NCI-H2227 (cell line): ENCODE measurements at regions not wholly inside any gene's neighbourhood (a gene's known extent, or its start where the extent isn't known, plus 50 kb on each side); places are given as distances from the start of the nearest gene placed in this dataset.

Experiments
- DNase-seq: peaks from one replicate; lab custom pipeline; 2025; ENCODE audit not compliant: unreplicated experiment; lab: John Stamatoyannopoulos, UW

DNA sequence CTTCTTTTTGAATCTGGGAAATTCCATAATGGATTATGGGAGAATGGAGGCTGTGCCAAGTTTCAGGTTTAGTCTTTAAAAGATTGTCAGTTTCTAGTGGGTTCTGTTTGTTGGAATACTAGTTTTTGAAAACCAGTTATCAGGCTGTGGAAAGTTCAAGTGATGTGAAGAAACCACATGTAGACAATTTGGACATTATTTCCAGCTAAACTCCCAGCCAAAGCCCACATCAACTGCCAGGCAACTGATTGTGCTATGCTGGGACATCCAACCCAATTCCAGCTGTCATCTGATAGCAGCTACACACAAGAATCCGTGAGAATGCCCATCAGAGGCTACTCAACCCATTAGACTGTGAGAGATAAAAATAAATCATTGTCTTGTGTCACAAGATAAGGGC is 546.1 kb upstream of the ADAMTS5 start:
- DNase-seq = no peak

DNA sequence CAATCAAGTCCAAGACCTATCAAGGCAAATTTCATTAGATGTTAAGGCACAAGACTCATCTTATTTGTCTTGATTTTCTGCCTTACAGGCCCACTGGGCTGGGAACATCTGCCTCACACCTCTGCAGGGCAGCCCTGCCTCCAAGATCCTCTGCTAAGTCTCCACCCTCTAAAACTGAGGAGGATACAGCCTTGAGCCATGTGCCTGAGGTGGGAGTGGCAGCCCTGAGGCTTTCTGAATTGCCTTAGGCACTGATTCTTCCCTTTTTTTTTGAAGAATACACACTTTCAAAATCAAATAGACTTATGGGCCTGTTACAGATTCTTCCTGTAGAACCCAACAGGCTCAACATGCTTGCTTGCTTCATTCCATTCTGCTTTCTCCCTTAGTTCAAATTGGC is 544.3 kb upstream of the ADAMTS5 start:
- DNase-seq = no peak

DNA sequence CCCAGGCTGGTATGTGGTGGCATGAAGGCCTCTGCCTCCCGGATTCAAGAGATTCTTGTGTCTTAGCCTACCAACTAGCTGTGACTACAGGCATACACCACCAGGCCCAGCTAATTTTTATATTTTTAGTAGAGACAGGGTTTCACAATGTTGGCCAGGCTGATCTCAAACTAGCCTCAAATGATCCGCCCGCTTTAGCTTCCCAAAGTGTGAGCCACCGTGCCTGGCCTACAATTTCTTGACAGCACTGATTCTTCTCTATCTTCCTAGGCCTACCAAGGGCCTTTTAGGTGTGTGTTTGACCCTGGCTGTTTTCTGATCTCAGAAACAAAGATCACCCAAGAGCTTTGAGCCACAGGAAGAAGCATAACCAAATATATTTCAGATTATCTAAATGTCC is 540.8 kb upstream of the ADAMTS5 start:
- no peak for DNase-seq

DNA sequence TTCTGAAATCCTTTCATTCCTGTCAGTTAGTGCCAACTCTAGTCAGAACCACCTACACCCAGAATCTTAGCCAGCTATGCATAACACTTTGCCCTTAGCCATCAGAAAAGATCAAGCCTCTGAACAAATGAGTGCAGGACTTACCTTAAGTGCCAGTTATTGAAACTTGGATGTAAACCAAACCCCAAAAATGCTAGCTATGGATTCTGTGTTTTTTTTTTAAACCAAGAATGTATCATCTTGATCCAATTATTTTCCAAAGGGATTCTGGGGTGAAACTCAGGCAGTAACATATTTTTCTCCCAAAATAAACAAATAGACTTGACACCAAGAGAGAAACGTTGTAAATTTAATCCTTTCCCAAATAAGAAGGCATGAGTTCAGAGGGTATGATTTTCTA is 538.6 kb upstream of the ADAMTS5 start:
- DNase-seq = no peak

DNA sequence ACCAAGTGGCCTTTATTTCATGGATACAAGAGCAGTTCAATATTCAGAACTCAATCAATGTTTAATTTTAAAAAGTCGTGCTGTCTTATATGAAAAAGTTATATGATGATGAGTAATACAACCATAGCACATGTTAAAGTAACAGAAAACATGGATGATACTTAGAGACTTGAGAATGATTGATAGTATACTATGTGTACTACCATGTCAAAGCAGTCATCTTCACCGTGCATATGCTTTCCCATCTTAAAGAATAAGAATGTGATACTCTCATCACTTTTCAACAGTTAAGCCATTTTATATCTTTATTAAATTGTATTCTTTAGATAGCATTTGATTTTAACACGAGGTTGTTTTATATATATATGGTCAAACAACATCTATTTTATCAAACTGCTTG is 535.9 kb upstream of the ADAMTS5 start:
- DNase-seq = no peak

DNA sequence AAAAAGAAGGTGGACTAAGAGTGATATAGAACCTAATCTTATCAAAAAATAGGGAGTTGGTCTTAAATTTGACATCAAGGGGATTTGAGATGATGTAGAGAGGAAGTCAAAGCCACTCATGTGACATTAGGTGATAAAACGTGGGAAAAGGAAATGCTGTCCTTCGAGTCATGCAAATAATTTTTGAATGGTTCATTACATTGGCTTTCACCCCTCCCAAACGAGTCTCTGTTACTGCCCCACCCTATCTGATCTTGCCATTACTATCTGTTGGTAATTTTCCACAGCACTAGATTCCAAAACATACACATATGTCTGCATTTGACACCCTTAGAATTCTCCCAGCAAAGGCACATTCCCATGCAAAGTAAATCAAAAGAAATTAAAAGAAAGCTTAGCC is 531.1 kb upstream of the ADAMTS5 start:
- DNase-seq = no peak

DNA sequence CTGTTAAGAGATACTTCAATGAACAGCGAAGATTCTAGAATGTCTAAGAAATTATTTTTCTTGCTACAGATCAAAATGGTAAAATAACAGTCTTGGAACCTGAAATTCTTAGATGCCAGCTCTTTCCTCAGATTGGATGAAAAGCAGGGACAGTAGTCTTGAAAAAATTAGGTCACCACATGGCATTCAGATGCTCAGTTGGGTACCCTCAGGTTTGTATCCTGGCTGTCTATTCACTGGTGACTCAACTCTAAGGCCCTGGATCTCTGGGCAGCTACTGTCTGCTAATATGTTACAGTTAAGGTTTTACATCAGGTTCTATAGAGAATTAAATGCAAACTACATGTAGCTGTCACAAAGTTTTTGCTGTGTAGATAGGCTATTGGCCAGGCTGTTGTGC is 528.9 kb upstream of the ADAMTS5 start:
- no peak for DNase-seq

DNA sequence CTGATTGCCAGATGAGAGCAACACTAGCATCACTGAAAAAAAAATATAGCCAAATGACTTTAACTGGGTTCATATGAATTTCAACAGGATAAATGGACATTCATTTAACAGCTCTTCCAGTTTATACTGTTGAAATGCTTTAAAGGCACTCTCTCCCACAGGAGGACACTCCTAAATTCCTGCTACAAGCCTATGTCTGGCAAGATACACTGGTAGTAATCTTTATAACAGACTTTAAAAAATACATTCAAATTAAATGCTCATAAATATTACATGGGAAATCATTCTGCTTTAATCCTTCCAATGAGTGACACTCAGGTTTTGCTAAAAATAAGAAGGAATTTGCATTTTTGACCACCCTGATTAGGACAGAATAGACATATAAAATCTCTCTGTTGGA is 526.7 kb upstream of the ADAMTS5 start:
- no peak for DNase-seq

DNA sequence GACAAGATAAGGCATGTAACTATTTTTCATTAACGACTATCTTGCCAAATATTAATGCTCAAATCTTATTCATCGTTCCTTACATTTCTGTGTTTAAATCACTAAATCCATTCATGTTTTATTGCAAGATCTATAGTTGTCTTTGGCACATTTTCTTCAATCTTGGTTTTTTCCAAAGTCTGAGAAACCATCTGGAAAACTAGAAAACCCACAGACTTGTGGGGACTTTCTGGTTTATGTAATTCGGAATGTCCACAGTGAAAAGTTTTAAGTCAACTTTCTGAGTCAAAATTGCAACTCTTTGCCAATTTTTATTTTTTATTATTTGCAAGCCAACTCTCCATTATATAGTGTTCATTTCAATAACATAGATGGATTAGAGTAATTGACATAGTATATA is 520.8 kb upstream of the ADAMTS5 start:
- no peak for DNase-seq

DNA sequence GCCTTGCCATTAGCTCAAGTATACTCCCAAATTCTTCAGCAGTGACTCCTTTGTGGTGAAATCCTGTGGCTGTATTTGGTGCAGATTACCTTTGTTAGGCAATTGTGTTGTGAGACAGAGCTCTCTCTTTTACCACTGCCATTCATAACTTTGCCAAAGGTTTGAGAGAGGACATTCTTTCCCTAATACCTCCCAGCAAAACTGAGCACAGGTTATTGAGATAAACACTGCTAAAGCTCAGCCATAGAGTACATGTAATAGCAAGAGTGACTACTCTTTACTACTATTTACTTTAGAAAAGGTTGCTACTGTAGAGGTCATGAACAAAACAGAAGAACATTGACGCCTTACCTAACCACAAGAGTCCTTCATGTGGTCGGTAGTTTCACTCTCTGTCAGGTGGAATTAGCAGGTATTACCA is 514.0 kb upstream of the ADAMTS5 start:
- no peak for DNase-seq

DNA sequence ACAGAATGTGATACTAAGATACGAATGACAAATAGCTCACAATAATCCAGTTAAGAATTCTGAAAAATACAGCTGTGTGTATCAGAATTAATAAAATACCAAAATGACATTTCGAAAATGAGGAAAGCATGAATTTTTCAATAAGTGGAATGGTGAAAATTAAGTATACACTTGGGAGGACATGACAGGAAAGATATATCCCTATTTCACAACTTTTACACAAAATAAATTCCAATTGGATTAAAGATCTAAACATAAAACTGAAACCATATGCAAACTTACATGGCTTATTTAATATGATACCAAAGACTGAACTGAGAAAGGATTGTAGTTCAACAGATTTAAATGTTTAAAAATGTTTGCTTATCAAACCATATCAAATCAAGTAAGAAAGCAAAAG is 510.4 kb upstream of the ADAMTS5 start:
- DNase-seq = no peak

DNA sequence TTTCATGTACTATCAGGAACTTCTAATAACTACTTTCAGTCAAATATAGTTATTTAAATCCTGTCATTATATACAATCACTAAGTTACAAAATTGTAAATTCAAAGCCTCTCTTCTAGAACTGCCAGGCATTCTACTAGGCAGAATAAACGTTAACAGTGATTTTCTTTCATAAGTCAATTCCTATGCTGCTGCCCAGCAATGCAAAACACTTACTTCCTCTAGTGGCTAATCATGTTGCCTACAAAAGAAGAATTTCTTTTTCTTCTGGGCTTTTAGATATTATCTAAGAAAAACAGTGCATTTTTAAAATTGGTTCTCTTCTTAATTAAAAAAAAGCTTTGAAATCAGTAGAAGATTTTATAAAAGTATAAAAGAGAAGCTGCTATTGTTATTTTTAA is 509.8 kb upstream of the ADAMTS5 start:
- no peak for DNase-seq

DNA sequence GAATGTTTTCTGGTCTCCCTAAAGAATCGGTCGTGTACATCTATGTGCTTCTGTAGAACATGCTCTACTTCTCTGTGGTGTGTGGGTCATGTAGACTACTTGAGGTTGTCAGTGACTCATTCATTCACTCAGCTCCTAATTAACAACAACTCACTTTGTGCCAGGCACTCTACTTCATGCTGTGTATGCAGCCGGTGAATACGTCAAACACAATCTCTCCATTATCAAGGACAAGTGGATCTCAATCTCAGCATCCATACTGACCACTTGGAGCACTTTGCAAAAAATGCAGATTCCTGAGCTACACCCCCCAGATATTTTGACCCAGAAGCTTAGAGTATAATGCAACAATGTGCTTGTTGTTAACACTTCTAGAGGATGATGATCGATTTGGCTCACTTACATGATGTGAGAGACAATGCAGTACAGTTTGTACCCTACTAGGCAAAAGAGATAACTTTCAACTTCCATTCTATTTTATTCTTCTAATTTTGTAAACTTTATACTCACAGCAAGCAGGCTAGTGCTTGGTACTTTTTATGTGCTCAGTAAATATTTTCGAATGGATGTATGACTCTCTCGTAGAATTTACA is 508.6 kb upstream of the ADAMTS5 start:
- no peak for DNase-seq

DNA sequence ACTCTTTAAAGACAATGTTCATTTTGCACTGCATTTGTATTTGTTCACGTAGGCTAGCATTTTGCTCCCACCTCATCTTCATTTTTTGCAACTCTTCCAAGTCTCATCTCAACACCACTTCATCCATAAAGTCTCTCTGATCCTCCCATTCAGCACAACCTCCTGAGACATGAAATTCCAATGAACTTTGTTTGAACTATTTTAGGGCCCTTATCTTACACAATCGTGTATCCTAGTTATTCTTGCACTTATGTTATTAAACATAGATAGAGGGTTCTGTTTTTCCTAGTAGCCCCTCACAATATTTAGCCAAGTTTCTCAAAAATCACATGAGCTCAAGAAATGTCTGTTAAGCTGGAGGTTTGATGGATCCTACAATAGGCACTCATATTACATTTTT is 500.5 kb upstream of the ADAMTS5 start:
- DNase-seq = no peak

DNA sequence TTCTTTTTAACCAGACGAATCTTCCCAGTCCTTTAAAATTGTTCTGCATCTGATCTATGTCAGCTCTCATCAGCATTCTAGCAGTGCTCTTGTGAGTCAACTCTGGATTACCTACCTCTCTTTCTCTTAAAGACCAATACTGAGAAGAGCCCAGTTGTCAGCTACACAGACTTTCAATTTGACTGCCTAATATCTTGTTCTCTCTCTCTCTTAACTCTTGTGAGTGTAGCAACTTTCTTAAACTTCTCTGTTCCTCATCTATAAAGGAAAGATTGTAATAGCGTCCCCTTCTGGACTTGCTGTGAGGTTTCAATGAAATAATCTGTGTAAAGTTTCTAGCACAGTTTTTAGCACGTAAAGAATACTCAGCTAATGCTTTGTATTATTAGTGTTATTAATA is 499.3 kb upstream of the ADAMTS5 start:
- DNase-seq = no peak

DNA sequence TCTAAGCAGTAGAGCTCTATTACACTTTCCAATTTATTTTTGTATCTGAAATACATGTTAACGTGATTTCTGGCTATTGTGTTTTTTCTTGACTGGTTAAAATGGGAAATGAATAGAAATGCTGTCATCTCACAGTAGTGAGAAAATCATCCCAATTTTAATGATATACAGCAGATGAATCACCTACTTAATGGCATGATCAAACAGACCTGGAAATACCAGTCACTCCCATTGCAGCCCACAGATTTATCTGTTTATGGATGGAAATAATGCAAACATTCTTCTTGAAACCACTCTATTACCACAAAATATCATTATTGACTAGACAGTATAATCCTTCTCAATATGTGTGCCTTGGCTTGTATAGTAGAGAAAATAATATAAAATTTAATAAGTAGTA is 497.8 kb upstream of the ADAMTS5 start:
- DNase-seq = no peak

DNA sequence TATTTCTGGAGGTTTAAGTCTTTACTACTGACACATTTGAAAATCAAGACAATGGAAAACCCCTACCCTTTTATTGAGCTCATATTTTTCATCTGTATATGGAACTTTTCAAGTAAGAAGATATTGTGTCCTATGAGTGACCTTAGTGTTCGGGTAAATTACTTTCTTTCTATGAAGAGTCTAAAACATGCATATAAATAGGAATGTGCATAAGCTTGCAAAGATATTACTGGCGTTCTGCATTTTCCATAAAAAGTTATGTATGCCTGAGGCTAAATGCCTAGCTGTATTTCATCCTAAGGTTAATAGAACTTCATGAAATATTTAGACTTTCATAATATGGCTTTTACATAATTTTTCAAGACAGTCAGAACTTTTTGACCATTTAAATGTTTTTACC is 495.8 kb upstream of the ADAMTS5 start:
- no peak for DNase-seq

DNA sequence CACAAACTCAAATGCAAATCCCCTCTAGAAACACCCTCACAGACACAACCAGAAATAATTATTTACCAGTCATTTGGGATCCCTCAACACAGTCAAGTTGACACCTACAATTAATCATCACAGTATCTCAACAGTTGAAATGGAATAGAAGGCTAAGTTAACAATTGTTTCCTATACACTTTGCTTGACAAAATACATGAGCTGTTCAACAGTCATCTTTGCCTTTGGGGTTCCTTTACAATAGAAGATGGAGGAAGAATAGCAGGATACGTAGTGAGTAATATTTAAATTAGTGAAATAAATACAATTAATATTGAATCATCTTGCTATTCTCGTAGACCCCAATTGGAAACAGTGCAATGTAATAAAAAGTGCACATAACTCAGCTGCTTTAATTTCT is 487.3 kb upstream of the ADAMTS5 start:
- DNase-seq = no peak

DNA sequence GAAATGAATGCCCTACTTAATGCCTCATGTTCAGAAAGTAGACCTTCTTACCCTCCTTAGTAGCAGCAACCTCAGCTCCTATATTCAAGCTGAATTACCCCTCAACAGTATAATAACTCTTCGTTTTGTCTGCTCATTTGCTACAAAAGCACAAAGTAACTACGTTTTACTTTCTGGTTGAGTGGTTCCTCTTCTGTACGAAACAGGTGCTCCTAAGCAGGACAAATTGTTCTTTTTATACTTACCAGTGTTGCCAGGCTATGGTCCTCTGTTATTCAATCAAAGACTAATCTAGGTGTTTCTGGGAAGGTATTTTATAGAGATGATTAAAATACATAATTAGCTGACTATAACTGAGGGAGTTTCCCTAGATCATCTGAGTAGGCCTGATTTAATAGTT is 484.2 kb upstream of the ADAMTS5 start:
- DNase-seq = no peak

DNA sequence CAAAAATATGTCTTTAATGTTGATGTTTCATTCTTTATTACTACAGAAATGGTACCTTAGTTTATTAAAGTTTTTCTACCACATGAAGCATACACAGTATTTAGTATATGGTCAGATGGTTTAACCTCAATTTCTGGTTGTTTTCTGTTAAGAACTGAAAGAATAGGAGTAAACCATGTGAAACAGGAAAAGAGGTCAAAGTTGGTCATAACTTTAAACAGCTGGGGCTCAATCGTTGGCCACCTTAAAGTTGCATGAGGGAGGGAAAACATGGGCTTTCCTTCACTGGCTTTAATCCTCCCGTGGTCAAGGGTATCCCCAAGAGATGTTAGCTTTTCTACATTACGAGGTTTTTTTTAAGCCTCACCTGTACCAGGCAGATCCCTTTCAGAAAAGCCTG is 483.3 kb upstream of the ADAMTS5 start:
- DNase-seq = no peak

DNA sequence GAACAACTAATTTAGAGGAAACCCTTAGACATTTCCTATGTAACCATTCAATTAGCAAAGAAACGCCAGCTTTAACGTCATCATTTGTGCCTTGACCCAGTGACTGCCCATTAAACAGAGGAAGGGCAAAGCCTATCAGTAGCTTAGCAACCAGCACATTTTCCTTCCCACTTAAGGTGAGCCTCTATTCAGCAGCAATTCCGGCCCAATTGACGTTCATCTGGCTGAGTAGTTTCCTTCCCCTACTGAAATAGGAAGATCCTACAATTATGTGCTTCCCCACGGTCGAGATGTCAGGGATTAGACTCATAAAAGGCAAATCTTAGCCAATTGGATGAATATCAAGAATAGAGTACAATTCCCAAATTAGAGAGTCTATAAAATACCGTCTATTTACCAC is 482.1 kb upstream of the ADAMTS5 start:
- no peak for DNase-seq

DNA sequence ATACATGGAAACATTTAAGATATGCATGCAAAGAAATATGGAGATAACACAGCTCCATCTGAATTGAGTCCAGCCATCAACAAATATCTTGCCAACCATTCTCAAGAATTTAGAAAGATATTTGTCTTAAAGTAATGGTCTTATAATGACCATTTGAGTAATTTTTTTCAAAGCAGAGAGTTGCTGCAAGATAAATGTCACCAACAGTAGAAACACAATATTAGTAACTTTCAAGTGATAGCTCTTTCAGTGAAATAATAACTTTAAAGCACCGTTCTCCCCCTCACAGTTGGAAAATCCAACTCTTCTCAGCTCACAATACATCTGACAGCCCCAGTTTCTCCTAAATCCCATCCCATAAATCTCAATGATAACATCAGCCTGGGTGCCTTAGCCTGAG is 481.0 kb upstream of the ADAMTS5 start:
- DNase-seq = no peak

DNA sequence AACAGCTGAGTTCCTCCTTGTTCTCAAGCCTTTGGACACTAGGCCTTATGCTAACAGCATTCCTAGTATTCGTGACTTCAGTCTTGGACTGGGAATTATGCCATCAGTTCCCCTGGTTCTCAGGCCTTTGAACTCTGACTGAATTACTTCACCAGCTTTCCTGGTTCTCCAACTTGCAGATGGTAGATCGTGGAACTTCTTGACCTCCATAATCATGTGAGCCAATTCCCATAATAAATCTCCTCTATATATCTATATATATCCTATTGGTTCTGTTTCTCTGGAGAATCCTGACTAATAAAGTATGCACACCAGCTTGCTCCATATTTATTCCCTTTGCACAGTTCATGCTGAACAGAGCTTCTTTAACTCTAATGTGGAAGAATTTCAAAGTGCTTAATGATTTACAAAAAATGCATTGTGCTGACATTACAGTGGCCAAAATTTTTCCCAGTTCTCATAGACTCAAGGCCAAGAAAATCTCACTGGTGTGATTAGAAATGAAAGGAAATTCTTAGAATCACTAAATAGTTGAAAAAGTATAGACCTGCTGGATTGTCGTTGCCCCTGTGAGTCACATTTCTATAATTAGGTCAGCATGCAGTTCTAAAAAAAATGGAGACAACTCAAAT is 462.9 kb upstream of the ADAMTS5 start:
- DNase-seq = no peak
